Body of pancreas (tissue), 4 donors: ENCODE measurements at regions not wholly inside any gene's neighbourhood (a gene's known extent, or its start where the extent isn't known, plus 50 kb on each side); places are given as distances from the start of the nearest gene placed in this dataset.

ENCODE experiments used
- ATAC-seq: fragments of 150-250 bp; one replicate; pipeline ENCODE4 v1.9.1; 2016
- DNase-seq, 4 donors: peaks; one replicate each; pipeline ENCODE4 v3.0.0-alpha.2; 2019
- H3K27ac ChIP-seq, 4 donors: fragments of 200-600 bp; sonication (generic); 1 replicate in 3 of 4; 2 replicates in 1 of 4; pipeline versions ENCODE4 v1.5.1 to v1.6.1; 2016 to 2019; ENCODE audit warnings: mild to moderate bottlenecking in 1 of 4, mixed read lengths in 1 of 4, moderate library complexity in 1 of 4
- H3K27me3 ChIP-seq, 2 donors: fragments of 200-600 bp; sonication (generic); one replicate each; pipeline ENCODE4 v1.6.0; 2016; ENCODE audit warnings: mild to moderate bottlenecking in 1 of 2
- H3K36me3 ChIP-seq, 2 donors: fragments of 200-600 bp; sonication (generic); replicated peaks in 1 of 2; 2 replicates each; pipeline ENCODE4 v1.5.1; 2016; ENCODE audit warnings: low read depth in 2 of 2; ENCODE audit not compliant: insufficient read depth in 1 of 2
- H3K4me1 ChIP-seq: fragments of 200-600 bp; sonication (generic); one replicate; pipeline ENCODE4 v1.6.0; 2016
- H3K4me3 ChIP-seq, 2 donors: fragments of 200-600 bp; sonication (generic); 1 replicate in 1 of 2; 2 replicates in 1 of 2; pipeline ENCODE4 v1.5.1; 2016 to 2019
- H3K9me3 ChIP-seq, 3 donors: fragments of 200-600 bp; sonication (generic); 1 replicate in 2 of 3; 2 replicates in 1 of 3; pipeline ENCODE4 v1.5.1; 2016
- CTCF ChIP-seq, 7 experiments: fragments of 450-650 bp in 4 of 7; fragments of 200-600 bp in 3 of 7; sonication (generic) in 3 of 7; IDR thresholded peaks; one replicate each; pipeline ENCODE4 v1.5.1; 2016 to 2019; ENCODE audit warnings: antibody characterized with exemption in 7 of 7
- POLR2A ChIP-seq, 3 donors: fragments of 450-650 bp; IDR thresholded peaks; one replicate each; pipeline ENCODE4 v1.6.1; 2016; ENCODE audit warnings: antibody characterized with exemption in 3 of 3, mild to moderate bottlenecking in 2 of 3
- WGBS, 2 donors: methylation state at CpG; one replicate each; pipeline ENCODE4 v1.1.5; 2017; 5-methylcytosine and 5-hydroxymethylcytosine counted together
- intact Hi-C: fragments of 100-400 bp; cut with DNase I; formaldehyde crosslinking; loops from one replicate; pipeline ENCODE4 v1.15.1; 2023

DNA sequence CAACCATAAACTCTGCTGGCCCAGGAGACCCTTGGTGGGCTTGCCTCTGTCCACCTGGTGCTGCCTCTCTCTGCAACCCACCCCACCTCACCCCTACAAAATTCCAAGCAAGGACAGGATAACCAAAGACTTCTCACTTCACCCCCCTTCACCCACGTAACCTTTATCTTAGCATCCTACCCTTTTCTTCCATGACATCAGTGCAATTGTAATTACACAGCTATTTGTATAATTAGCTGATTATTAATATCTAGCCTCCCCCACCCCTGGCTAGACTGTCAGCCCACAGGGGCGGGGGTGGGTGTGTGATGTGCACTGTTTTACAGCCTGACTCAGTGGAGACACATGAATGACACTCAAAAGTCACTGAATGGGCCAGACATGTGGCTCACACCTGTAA, 262.2 kb downstream of the MRTFB start:
- Histone ChIP-seq H3K27ac (no peak overlapping the region), H3K36me3 (no peaks in the 10 kb centered on the region), H3K27me3 (no peaks in the 10 kb centered on the region), H3K9me3 (no peaks in the 10 kb centered on the region), H3K4me3 (no peak overlapping the region), H3K4me1 (peaks cover 6% of the 10 kb centered on the region)
- WGBS, 2 donors: 92% methylated on average over 2 of the region's 2 CpGs
- ATAC-seq (no peak), DNase-seq (no peak)
- no peak for TF ChIP-seq CTCF (IDR thresholded peaks at IDR 0.05)
- TF ChIP-seq POLR2A (IDR thresholded peaks at IDR 0.05): no peak
- intact Hi-C loops: no loop called here

GRCh38 chr16:14331020-14331419, 259.9 kb downstream of the MRTFB start:
- WGBS, 2 donors: 97 to 100% methylated on average over 2 of the region's 2 CpGs
- no peak for TF ChIP-seq POLR2A (IDR thresholded peaks at IDR 0.05)
- TF ChIP-seq CTCF (IDR thresholded peaks at IDR 0.05): no peak
- intact Hi-C loops: no loop called here

GRCh38 chr16:14329727-14330350, 258.7 kb downstream of the MRTFB start:
- Histone ChIP-seq H3K36me3 (no peaks in the 10 kb centered on the region), H3K27me3 (no peaks in the 10 kb centered on the region), H3K4me3 (no peak overlapping the region), H3K4me1 (peaks cover 24% of the 10 kb centered on the region), H3K9me3 (no peaks in the 10 kb centered on the region), H3K27ac (no peak overlapping the region)
- DNase-seq (no peak), ATAC-seq (no peak)
- TF ChIP-seq CTCF (IDR thresholded peaks at IDR 0.05): no peak
- TF ChIP-seq POLR2A (IDR thresholded peaks at IDR 0.05): no peak
- intact Hi-C loops: no loop called here
- WGBS, 2 donors: 90 to 94% methylated on average over 3 of the region's 3 CpGs

More at GRCh38 chr16:14331020-14331419, 259.9 kb downstream of the MRTFB start:
- Histone ChIP-seq H3K27ac (no peak overlapping the region), H3K27me3 (no peaks in the 10 kb centered on the region), H3K9me3 (no peaks in the 10 kb centered on the region), H3K4me3 (no peak overlapping the region), H3K36me3 (no peaks in the 10 kb centered on the region), H3K4me1 (peaks cover 12% of the 10 kb centered on the region)
- DNase-seq: no peak
- no peak for ATAC-seq

DNA sequence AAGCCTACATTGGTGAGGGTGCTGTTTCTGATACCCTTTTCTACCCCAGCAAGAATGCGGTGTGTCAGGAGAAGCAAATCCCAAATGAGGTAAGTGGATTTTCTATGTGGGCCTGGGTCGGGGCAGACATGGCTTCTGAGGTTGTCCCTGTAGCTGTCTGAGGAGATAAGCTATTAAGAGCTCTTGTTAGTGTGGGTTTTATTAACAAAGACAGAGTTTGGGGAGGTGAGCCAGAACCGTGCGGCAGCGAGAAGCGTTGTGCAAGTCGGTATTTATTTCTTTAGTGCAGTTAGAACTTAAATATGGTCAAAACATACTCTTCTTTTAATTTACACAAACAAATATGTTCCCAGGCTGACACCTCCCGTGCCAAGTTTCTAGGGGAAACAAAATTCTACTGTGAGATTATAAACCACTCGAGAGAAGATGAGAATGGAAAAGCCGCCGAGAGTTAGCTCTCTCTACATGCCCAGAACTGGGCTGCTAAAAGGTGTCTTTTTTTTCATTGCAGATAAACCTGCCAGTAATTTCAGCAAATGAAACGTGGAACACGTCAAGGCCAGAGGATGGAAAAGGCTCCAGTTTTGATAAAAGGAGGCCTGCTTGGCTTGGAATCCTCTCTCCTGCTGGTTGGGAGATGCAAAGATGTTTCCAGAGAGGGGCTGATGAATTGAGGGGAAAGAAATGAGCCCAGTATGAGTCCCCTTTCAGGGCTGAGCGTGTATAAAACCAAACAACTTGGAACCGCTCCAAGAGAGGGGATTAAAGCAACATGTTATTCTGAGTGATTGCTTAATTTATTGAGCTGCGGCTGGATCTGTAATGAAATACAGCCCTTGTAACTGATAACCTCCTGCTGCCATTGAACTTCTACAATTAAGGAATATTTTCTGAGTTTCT, 254.6 kb downstream of the MRTFB start:
- TF ChIP-seq POLR2A (IDR thresholded peaks at IDR 0.05) (no peak), CTCF (IDR thresholded peaks at IDR 0.05) (peak in 1 of 7 experiments; percentile 25)
- Histone ChIP-seq H3K9me3 (no peaks in the 10 kb centered on the region), H3K27me3 (no peaks in the 10 kb centered on the region), H3K4me3 (no peak overlapping the region), H3K36me3 (no peaks in the 10 kb centered on the region), H3K27ac (peak overlapping the region; percentile 22 to 61 (median 41)), H3K4me1 (peaks cover 42% of the 10 kb centered on the region)
- ATAC-seq (peak; percentile 49), DNase-seq (peak in 3 of 4 donors; percentile 36 to 61 (median 55))
- 29 to 34% methylated on average over 16 of the region's 16 CpGs for whole genome bisulfite sequencing, 2 donors
- intact Hi-C loops: no loop called here
